ENCODE measurements at regions not wholly inside any gene's neighbourhood (a gene's known extent, or its start where the extent isn't known, plus 50 kb on each side); places are given as distances from the start of the nearest gene placed in this dataset.
"Not testable (repeated sequence)": the region's sequence is repeated elsewhere in the genome, so short reads cannot be mapped to it uniquely, and the experiment has no call there.

DNA sequence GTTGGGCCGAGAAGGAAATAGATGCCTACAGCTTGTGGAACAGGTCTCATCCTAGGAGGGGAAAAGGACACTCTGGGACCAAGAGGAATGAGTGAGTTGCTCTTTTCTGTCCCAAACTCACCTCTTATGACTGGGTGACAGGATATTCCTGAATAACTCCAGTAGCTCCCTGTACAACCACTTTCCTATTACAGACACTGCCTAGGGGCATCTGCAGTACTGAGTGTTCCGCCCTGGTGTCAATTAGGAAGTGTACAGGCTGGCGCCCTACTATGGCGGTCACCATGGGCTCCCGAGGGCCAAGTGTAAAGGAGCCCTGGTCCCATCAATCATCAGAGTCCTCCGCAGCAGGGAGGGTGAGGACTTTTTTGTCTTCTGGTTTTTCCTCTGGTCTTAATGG is 343.4 kb upstream of the USP9Y start:
- no peak for DNase-seq (ENCODE audit: extremely low spot score, insufficient read length, low read depth)
- FAIRE-seq: no peak

DNA sequence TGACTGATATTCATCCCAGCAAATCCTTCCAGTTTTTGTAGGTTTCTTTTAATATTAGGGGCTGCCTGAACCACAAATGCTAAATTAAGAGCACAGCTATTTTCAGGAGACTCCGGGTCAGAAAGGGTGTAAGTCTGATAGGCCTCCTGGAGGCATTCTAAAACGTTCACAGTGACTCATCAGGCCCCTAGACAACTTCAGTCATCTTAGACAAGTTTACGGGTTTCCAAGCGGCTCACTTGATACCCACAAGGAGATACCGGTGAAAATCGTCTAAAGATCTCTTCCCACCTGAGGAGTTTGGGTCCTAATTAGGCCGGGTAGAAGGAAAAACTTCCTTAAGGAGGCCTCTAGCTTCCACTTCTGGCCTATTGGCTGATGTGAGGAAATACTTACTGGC is 342.7 kb upstream of the USP9Y start:
- DNase-seq (ENCODE audit: extremely low spot score, insufficient read length, low read depth) (no peak), FAIRE-seq (no peak)

DNA sequence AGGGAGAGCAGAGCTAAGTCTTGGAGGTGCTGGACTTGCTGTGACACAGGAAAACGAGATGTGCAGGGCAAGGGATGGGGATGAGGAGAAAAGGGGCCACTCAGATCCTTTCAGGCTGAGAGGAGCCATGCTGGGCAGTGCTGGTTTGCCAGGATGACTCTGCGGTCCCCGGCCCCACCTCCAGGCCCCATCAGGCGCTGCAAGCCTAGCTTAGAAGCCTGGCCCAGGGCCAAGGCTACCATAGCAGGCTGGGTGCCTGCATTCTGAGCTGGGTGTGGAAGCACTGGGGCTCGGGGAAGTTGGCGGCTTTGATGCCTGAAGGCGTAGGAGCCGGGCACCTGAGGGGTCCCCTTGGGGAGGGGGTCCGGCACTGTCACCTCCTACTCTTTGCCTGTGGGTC is 341.2 kb upstream of the USP9Y start:
- FAIRE-seq (no peak), DNase-seq (ENCODE audit: extremely low spot score, insufficient read length, low read depth) (no peak)

DNA sequence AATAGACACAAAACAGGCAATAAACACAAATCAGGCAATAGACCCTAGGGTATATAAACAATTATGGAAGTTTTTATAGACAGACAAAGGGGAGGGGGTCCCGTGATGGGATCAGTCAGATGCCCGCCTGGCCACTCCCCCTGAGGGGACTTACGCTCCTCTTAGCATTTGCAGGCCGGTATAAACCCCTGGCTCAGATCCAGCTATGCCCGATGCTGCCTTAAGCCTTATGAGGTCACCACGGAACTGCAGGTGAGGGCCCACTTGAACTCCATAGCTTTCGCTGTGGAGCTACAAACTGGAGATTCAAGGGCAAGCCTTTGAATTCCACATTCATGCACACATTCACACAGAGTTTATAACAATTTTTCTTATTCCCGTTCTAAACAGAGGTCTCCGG is 340.5 kb upstream of the USP9Y start:
- FAIRE-seq: no peak
- no peak for DNase-seq (ENCODE audit: extremely low spot score, insufficient read length, low read depth)

DNA sequence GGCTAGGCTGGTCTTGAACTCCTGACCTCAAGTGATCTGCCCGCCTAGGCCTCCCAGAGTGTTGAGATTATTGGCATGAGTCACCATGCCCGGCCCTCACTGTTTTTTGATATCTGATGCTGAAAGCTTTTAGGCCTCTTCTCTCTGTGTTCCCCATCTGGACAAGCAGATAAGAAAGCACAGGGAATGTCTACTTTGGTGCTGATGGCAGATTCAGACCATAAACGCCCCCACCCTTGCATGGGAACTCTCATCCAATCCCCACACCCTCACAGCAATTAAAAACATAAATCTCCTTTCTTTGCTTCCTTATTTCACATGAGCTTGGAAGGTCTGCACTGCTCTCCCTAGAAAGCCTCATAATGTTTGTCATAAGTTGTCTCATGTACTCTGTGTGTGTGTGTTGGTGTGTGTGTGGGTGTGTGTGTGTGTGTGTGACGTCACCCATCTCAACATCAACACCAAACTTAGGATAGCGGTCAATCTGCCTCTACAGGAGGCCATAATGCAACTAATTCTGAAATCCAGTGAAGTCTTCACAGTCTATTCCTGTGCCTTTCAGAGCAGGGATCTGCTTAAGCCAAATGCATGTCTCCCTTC is 335.6 kb upstream of the USP9Y start:
- DNase-seq (ENCODE audit: extremely low spot score, insufficient read length, low read depth) (no peak), FAIRE-seq (no peak)

DNA sequence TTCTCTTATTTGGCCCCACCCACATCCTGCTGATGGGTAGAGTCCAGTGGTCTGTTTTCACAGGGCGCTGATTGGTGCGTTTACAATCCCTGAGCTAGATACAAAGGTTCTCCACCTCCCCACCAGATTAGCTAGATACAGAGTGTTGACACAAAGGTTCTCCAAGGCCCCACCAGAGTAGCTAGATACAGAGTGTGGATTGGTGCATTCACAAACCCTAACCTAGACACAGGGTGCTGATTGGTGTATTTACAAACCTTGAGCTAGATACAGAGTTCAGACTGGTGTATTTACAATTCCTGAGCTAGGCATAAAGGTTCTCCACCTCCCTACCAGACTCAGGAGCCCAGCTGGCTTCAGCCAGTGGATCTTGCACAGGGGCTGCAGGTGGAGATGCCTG is 326.4 kb upstream of the USP9Y start:
- FAIRE-seq; DNase-seq (ENCODE audit: extremely low spot score, insufficient read length, low read depth): not testable (repeated sequence)

DNA sequence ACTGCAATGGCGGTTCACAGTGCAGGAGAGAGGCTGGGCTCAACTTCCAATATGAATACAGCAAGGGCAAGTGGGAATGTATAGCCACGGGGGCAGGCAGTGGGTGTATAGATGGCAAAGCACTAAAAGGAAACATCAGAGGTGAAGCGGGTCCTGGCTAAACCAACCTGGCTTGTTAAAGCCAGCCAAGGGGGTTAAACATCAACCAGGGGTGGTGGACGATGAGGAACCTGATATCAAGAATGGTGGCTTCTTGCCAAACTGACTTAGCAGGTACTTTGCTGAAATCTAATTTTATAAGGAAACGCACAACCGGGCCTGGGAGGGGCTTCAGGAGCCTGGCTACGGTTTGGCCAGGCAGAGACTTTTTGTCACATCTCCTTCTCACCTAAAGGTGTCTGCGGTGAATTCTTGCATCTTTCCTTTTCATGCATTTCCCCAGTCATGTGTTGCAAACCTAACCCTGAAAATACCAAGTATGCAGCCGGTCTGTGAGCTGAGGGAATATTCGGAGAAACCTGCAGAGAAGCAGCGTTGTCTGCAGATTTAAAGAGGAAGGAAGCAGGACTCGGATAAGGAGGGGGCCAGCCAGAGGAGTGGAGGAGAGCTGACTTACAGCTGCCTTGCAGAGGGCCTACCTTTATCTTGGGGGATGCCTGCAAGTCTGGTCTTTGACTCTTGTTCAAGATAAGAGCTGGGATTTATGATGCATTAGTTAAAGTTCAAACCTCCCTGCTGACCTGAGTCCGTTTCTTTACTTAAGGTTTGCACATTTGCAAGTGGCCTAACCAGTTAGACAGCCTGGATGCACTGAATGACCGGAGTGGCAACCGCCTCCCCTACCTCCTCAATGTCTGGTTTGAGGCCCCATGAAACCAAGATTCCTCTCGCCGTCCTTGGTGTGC is 309.1 kb upstream of the USP9Y start:
- FAIRE-seq; DNase-seq (ENCODE audit: extremely low spot score, insufficient read length, low read depth): not testable (repeated sequence)

DNA sequence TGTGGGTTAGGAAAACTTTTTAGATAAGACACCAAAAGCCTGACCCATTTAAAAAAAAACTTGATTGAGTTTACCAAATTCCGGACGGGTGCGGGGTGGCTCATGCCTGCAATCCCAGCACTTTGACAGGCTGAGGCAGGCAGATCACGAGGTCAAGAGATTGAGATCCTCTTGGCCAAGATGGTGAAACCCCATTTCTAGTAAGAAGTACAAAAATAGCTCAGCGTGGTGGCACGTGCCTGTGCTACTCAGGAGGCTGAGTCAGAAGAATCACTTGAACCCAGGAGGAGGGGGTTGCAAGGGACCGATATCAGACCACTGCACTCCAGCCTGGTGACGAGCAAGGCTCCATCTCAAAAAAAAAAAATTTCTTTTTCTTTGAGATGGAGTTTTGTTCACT is 307.8 kb upstream of the USP9Y start:
- FAIRE-seq (no peak), DNase-seq (ENCODE audit: extremely low spot score, insufficient read length, low read depth) (no peak)

DNA sequence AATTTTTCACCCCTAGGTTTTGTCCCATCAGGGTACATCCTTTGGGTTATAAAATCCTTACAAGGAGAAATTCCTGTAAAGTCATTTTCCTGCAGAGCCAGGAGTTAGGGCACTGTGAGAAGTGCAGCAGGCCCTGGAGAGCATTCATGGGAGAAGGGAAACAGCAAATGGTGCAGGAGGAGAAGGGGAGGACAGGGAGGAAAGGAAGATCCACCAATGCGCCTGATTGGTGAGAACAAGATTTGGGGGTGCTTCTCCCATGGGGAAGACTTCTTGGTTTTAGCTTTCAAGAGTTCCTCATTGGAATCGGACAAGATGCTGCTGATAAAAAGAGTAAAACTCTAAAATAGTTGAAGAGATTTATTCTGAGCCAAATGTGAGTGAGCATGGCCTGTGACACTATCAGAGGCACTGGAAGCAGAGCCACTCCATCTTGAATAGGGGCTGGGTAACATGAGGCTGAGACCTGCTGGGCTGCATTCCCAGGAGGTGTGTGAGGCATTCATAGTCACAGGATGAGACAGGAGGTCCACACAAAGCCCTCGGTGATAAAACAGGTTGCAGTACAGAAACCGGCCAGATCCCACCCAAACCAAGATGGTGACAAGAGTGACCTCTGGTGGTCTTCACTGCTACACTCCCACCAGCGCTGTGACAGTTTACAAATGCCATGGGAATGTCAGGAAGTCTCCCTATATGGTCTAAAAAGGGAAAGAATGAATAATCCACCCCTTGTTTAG is 305.5 kb upstream of the USP9Y start:
- FAIRE-seq: peak; percentile 59
- DNase-seq (ENCODE audit: extremely low spot score, insufficient read length, low read depth): not testable (repeated sequence)

DNA sequence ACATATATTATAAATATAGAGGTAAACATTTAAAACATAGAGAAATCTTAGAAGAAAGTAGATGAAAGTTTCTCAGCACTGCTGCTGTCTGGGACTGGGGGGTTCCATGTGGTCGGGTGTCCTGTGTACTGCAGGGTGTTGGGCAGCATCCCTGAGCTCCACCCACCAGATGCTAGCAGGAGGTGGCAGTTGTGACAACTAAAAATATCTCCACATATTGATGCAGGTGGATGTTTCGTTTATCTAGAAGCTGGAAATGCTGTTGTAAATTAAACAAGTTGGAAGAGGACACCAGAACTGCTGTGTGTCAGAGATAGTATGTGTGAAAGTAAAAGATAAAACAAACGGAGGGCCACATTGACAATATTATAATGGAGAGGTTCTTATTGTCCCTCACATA is 297.1 kb upstream of the USP9Y start:
- DNase-seq (ENCODE audit: extremely low spot score, insufficient read length, low read depth) (no peak), FAIRE-seq (no peak)

DNA sequence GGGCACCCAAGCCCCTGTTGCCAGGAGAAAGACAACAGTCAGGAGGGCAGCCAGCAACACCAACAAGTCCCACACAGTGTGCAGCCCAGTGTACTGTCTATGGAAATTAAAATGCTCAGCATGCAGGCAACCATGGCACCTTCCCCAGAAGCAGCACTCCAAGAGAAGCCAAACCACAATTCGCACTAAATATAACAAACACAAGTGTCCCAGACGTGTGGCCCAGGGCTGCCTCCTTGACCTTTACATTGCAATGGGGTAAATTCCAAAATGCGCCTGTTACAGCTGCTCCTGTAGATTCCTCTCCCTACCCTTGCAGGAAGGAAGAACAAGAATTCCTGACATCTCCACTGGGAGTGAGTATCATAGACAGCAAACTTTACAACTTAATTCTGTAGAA is 292.8 kb upstream of the USP9Y start:
- DNase-seq (ENCODE audit: extremely low spot score, insufficient read length, low read depth): no peak
- no peak for FAIRE-seq

DNA sequence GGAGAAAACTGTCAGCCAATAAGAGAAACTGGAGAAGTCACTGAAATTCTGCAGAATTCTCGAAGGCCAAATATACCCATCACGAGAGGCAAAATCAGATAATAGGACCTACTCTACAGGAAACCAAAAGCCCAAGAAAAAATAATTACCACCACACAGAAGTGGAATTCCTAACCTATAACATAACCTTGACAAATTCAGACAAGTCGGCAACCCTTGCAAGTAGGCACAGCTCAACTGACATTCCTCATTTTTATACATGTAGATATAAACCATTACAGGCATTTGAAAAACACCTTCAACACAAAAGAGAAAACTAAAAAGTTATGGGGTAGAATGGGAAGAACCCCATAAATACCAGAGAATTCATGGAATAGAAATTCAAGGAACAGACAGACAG is 290.3 kb upstream of the USP9Y start:
- DNase-seq (ENCODE audit: extremely low spot score, insufficient read length, low read depth) (no peak), FAIRE-seq (no peak)

DNA sequence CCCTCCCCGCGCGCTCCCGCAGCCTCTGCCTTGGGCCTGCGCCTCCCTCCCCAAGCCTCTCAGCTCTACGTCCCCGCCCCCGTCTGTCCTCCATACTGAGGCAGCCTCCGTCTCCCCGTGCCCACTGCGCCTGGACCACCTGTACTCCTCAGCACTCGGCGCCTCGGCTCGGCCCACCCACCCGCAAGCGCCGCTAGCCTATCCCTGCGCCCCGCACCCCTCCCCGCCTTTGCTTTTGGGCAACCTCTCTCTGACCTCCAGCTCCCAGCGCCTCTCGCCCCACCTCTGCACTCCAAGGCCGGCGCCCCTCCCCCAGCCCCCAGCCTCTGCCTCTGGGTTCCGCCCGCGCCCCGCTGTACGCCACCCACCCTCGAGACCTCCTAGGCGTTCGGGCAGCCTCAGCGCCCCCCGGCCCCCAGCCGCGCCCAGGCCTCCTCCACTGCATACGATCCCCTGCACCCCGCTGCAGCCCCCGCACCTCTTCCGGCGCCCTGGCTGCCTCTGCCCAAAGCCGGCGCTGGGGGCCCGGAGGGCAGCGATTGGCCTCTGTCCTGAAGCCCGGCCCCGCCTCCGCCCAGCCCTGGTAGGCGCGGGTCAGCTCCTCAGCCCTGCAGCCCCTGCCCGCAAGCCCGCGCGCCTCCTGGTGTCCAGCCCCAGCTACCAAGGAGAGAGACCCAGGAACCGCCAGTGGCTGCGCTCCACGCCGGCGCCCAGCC is 279.8 kb upstream of the USP9Y start:
- no peak for DNase-seq (ENCODE audit: extremely low spot score, insufficient read length, low read depth)
- no peak for FAIRE-seq

DNA sequence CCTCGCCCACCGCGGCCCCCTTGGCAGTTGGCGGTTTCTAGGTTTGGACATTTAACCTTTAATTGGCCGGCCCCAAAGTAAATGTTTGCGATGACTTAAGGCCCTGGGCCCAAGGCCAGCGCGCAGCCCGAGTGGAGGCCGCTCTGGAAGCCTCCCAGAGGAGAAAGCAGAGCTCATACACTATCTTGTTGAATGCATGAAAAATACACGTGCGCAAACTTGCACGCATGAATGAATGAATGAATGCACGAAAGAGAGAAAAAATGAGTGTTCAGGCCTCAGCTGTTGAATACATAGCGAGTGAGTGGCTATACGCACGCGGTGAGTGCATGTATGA is 279.3 kb upstream of the USP9Y start:
- DNase-seq (ENCODE audit: extremely low spot score, insufficient read length, low read depth) (no peak), FAIRE-seq (no peak)

DNA sequence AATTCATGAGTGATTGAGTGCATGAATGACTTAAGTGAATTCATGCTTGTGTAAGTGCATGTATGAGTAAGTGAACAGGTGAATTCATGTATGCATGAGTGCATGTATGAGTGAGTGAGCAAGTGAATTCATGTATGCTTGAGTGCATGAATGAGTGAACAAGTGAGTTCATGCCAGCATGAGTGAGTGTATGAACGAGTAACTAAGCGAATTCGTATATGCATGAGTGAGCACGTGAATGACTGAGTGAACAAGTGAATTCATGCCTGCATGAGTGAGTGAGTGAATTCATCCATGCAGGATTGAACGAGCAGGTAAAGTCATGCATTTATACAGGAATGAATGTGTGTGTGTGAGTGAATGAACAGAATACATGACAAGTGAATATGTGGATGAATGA is 278.5 kb upstream of the USP9Y start:
- no peak for FAIRE-seq
- DNase-seq (ENCODE audit: extremely low spot score, insufficient read length, low read depth): no peak

DNA sequence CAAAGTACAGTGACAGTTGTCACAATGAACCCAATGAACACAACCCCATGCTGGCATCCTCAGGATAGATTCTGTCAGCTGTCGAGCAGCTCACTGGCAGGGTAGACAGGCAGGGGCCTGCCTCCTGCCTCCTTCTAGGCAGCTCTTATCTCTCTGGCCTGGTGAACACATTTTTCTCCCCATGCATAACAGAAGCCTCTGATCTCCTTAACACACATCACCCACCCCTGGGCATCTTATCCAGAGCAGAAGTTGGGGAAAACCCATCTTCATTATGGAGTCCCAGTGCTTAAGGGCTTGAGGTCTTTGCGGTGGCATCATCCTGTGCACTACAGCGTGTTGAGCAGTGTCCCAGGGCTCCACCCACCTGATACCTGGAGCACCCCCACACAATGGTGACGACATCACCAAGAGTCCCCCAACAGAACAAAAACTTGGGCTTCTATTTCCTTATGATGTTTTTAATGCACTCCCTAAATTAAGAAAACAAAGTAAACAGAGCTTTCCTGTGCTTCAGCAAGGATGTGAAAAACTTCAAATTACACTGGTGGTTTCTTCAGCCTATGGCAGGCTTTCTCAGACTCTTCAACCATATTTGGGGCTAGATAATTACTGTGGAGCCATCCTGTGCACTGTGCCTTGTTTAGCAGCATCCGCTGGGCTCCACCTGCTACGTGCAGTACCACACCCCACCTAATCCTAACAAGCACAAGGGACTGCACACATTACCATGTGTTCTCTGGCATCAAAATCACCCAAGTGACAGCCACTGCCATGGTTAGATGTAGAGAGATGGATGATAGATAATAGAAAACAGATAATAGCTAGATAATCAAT is 277.4 kb upstream of the USP9Y start:
- DNase-seq (ENCODE audit: extremely low spot score, insufficient read length, low read depth): no peak

DNA sequence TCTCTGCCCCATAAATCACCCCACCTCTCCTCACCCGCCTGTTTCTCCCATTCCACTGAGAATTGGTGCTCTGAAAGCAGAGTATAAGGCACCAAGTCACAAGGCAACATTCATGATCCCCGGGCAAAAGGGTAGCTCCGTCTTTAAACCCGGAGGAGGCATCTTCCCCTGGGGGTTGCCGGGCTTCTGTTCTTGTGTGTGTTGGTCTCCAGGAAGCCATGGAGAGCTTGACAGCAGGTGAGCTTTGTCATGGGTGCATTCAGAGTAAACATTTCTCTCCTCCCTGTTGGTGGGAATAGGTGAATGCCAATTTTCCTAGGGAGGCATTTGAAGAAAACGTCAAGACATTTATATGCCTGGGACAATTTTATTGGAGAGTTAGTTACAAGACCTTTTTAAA is 275.5 kb upstream of the USP9Y start:
- DNase-seq (ENCODE audit: extremely low spot score, insufficient read length, low read depth) (no peak), FAIRE-seq (no peak)

More for the DNA sequence above, 277.4 kb upstream of the USP9Y start:
- no peak for FAIRE-seq

DNA sequence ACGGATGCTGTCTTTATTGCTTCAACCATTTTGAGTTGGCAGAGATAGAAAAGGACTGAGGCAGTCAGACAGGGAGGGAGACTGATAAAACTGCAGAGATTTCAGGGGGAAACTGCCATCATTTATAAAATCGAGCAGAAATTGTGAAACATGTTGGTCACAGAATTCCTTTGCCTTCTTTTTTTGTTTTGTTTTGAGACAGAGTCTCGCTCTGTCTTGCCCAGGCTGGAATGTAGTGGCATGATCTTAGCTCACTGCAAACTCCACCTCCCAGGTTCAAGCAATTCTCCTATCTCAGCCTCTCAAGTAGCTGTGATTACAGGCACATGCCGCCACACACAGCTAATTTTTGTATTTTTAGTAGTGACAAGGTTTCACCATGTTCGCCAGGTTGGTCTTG is 273.7 kb upstream of the USP9Y start:
- FAIRE-seq (no peak), DNase-seq (ENCODE audit: extremely low spot score, insufficient read length, low read depth) (no peak)

DNA sequence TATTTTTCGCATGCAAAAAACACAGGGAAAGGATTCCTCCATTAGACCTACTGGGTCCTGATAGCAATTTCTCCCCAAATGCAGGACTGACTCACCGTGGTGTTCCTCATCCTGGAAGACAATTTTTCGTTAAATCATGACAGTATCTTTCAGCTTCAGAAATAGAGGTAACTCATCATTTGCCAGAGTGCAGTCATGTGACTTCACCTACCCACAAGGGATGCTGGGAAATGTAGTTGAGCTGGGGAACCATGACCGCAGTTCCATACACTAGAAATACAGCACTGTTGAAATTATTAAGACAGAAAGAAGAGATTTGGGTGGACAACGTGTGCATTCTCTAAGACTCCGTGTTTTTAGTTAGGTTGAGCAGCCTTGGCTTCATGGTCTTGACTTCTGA is 269.5 kb upstream of the USP9Y start:
- DNase-seq (ENCODE audit: extremely low spot score, insufficient read length, low read depth): no peak
- no peak for FAIRE-seq

DNA sequence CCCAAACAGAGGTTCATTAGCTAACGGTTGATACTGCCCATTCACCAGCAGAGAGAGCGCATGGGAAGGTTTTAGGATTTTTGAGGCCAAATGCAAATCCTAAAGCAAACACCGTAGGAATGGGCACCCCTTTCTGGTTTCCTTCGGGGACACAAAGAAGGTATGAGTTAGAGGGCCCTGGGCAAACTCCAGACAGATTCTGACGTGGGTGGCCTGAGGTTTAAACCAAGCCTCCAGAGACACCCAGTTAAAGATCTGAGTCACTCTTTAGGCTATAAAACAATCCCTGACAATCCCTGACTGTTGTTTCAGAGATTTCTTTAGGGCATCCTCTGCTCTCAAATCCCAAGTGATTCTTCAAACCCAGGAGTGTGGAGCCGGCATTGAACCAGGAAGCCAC is 262.2 kb upstream of the USP9Y start:
- peak; percentile 82 for FAIRE-seq
- not testable (repeated sequence) for DNase-seq (ENCODE audit: extremely low spot score, insufficient read length, low read depth)
